Tibial artery (tissue), 4 donors: ENCODE measurements at regions not wholly inside any gene's neighbourhood (a gene's known extent, or its start where the extent isn't known, plus 50 kb on each side); places are given as distances from the start of the nearest gene placed in this dataset.

Experiments used
- DNase-seq, 2 donors: peaks; one replicate each; pipeline ENCODE4 v3.0.0-alpha.2; 2019
- H3K27ac ChIP-seq, 2 donors: fragments of 200-600 bp; sonication (generic) in 1 of 2; 1 replicate in 1 of 2; 2 replicates in 1 of 2; pipeline ENCODE4 v1.5.1; 2018 to 2019; ENCODE audit warnings: mild to moderate bottlenecking in 1 of 2
- H3K27me3 ChIP-seq, 2 donors: fragments of 200-600 bp; sonication (generic) in 1 of 2; one replicate each; pipeline versions ENCODE4 v1.5.1 to v1.6.0; 2016 to 2019
- H3K36me3 ChIP-seq, 3 donors: fragments of 200-600 bp; sonication (generic) in 2 of 3; one replicate each; pipeline ENCODE4 v1.5.1; 2016 to 2019; ENCODE audit warnings: mild to moderate bottlenecking in 2 of 3
- H3K4me1 ChIP-seq, 4 donors: fragments of 200-600 bp; sonication (generic) in 2 of 4; 1 replicate in 3 of 4; 2 replicates in 1 of 4; pipeline ENCODE4 v1.5.1; 2016 to 2019
- H3K4me3 ChIP-seq, 2 donors: fragments of 200-600 bp; sonication (generic) in 1 of 2; 1 replicate in 1 of 2; 2 replicates in 1 of 2; pipeline ENCODE4 v1.5.1; 2018 to 2019; ENCODE audit warnings: mild to moderate bottlenecking in 2 of 2
- H3K9me3 ChIP-seq, 3 donors: fragments of 200-600 bp; sonication (generic) in 1 of 3; one replicate each; pipeline ENCODE4 v1.5.1; 2016 to 2019
- intact Hi-C: fragments of 100-400 bp; cut with DNase I; formaldehyde crosslinking; loops from one replicate; pipeline ENCODE4 v1.15.0; 2023; ENCODE audit warnings: low total_unique reads
- TF ChIP-seq, protein P1 (sequence below), 2 experiments: fragments of 200-600 bp in 1 of 2; fragments of 450-650 bp in 1 of 2; IDR thresholded peaks; one replicate each; pipeline ENCODE4 v1.5.1; 2017 to 2019; ENCODE audit warnings: antibody characterized with exemption in 2 of 2, mild to moderate bottlenecking in 1 of 2, moderate library complexity in 1 of 2

GRCh38 chr13:61010358-61010757 is 405.3 kb downstream of the PCDH20 start:
- intact Hi-C loops: no loop called here
- H3K4me1 ChIP-seq: no peaks in the 10 kb centered on the region
- H3K9me3 ChIP-seq: peaks cover 0 to 7% (median 0%) of the 10 kb centered on the region in 3 donors
- no peaks in the 10 kb centered on the region for H3K27me3 ChIP-seq
- no peak for DNase-seq
- no peak overlapping the region for H3K27ac ChIP-seq
- TF ChIP-seq, protein P1, sequence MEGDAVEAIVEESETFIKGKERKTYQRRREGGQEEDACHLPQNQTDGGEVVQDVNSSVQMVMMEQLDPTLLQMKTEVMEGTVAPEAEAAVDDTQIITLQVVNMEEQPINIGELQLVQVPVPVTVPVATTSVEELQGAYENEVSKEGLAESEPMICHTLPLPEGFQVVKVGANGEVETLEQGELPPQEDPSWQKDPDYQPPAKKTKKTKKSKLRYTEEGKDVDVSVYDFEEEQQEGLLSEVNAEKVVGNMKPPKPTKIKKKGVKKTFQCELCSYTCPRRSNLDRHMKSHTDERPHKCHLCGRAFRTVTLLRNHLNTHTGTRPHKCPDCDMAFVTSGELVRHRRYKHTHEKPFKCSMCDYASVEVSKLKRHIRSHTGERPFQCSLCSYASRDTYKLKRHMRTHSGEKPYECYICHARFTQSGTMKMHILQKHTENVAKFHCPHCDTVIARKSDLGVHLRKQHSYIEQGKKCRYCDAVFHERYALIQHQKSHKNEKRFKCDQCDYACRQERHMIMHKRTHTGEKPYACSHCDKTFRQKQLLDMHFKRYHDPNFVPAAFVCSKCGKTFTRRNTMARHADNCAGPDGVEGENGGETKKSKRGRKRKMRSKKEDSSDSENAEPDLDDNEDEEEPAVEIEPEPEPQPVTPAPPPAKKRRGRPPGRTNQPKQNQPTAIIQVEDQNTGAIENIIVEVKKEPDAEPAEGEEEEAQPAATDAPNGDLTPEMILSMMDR (IDR thresholded peaks at IDR 0.05): no peak
- H3K36me3 ChIP-seq: no peaks in the 10 kb centered on the region
- H3K4me3 ChIP-seq: no peak overlapping the region

- TF ChIP-seq, protein P1 (IDR thresholded peaks at IDR 0.05): no peak
- Histone ChIP-seq H3K27me3 (no peaks in the 10 kb centered on the region), H3K4me1 (no peaks in the 10 kb centered on the region), H3K4me3 (no peak overlapping the region), H3K9me3 (no peaks in the 10 kb centered on the region), H3K27ac (no peak overlapping the region), H3K36me3 (no peaks in the 10 kb centered on the region)
- intact Hi-C loops: no loop called here
- no peak for DNase-seq
Measured at GRCh38 chr13:61002686-61003085, 413.0 kb downstream of the PCDH20 start.

- no peak overlapping the region for H3K27ac ChIP-seq
- intact Hi-C loops: no loop called here
- no peak overlapping the region for H3K4me3 ChIP-seq
- TF ChIP-seq, protein P1 (IDR thresholded peaks at IDR 0.05): no peak
- no peaks in the 10 kb centered on the region for H3K4me1 ChIP-seq
- H3K36me3 ChIP-seq: no peaks in the 10 kb centered on the region
- no peaks in the 10 kb centered on the region for H3K9me3 ChIP-seq
- no peak for DNase-seq
- H3K27me3 ChIP-seq: no peaks in the 10 kb centered on the region
Measured at GRCh38 chr13:60990032-60990733, 425.5 kb downstream of the PCDH20 start.

- Histone ChIP-seq H3K36me3 (no peaks in the 10 kb centered on the region), H3K27ac (no peak overlapping the region), H3K27me3 (no peaks in the 10 kb centered on the region), H3K9me3 (no peaks in the 10 kb centered on the region), H3K4me3 (no peak overlapping the region), H3K4me1 (no peaks in the 10 kb centered on the region)
- no peak for DNase-seq
- TF ChIP-seq, protein P1 (IDR thresholded peaks at IDR 0.05): no peak
- intact Hi-C loops: no loop called here
Measured at GRCh38 chr13:60986301-60986700, 429.3 kb downstream of the PCDH20 start.

DNA sequence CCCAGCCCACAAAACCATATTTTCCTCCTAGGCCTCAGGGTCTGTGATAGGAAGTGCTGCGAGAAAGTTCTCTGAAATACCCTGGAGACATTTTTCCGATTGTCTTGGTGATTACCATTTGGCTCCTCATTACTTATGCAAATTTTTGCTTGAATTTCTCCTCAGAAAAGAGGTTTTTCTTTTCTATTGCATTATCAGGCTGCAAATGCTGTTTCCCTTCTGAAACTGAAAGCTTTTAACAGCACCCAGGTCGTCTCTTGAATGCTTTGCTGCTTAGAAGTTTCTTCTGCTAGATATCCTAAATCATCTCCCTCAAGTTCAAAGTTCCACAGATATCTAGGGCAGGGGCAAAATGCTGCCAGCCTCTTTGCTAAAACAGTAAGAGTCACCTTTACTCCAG is 434.2 kb downstream of the PCDH20 start:
- DNase-seq: no peak
- H3K27me3 ChIP-seq: no peaks in the 10 kb centered on the region
- H3K4me3 ChIP-seq: no peak overlapping the region
- H3K4me1 ChIP-seq: no peaks in the 10 kb centered on the region
- TF ChIP-seq, protein P1 (IDR thresholded peaks at IDR 0.05): no peak
- H3K36me3 ChIP-seq: no peaks in the 10 kb centered on the region
- no peaks in the 10 kb centered on the region for H3K9me3 ChIP-seq
- intact Hi-C loops: no loop called here
- H3K27ac ChIP-seq: no peak overlapping the region
